ENCODE measurements at regions not wholly inside any gene's neighbourhood (a gene's known extent, or its start where the extent isn't known, plus 50 kb on each side); places are given as distances from the start of the nearest gene placed in this dataset.

- TF ChIP-seq, protein P1, sequence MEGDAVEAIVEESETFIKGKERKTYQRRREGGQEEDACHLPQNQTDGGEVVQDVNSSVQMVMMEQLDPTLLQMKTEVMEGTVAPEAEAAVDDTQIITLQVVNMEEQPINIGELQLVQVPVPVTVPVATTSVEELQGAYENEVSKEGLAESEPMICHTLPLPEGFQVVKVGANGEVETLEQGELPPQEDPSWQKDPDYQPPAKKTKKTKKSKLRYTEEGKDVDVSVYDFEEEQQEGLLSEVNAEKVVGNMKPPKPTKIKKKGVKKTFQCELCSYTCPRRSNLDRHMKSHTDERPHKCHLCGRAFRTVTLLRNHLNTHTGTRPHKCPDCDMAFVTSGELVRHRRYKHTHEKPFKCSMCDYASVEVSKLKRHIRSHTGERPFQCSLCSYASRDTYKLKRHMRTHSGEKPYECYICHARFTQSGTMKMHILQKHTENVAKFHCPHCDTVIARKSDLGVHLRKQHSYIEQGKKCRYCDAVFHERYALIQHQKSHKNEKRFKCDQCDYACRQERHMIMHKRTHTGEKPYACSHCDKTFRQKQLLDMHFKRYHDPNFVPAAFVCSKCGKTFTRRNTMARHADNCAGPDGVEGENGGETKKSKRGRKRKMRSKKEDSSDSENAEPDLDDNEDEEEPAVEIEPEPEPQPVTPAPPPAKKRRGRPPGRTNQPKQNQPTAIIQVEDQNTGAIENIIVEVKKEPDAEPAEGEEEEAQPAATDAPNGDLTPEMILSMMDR (IDR thresholded peaks at IDR 0.05), result no peak
- no peak for TF ChIP-seq POLR2A (IDR thresholded peaks at IDR 0.05)
Observed at GRCh38 chr22:45083659-45084305, 74.0 kb upstream of the PHF21B start.

Measured in uterus (tissue), 2 donors.